K562 (cell line): ENCODE measurements at regions not wholly inside any gene's neighbourhood (a gene's known extent, or its start where the extent isn't known, plus 50 kb on each side); places are given as distances from the start of the nearest gene placed in this dataset.

Source experiments
- ATAC-seq: fragments of 200-7000 bp; cut with Tn5 transposase; 3 replicates; pipeline ENCODE4 v1.9.1; 2020; ENCODE audit warnings: moderate library complexity
- BruUV-seq: library from RNA; stranded (reverse); fragments of 400-500 nt; replicated peaks from 2 replicates; lab custom pipeline; 2021; lab: Mats Ljungman, UMichigan
- CTCF ChIA-PET: fragments of 300-600 bp; formaldehyde crosslinking; extraction: SDS; loops from one replicate; lab custom pipeline; 2021; ENCODE audit warnings: low intra/inter-chr PET ratio; lab: Yijun Ruan, JAX
- POLR2A ChIA-PET: fragments of 300-600, 350-650 bp; sonication (Branson Sonifier 250); formaldehyde crosslinking; extraction: SDS; loops from one replicate; lab custom pipeline; 2021; ENCODE audit warnings: antibody characterized with exemption, inconsistent platforms; lab: Yijun Ruan, JAX
- DNase-seq, 4 experiments: peaks; one replicate each; pipeline versions ENCODE4 v3.0.0 to v3.0.0-alpha.2; 2011 to 2018; ENCODE audit warnings: low spot score in 3 of 4, mixed read lengths in 3 of 4; ENCODE audit errors: extremely low read depth in 1 of 4
- FAIRE-seq: peaks from 2 replicates; lab custom pipeline; 2011; peaks lifted over from hg19 to GRCh38; lab: Jason Lieb, UNC
- H2AFZ ChIP-seq: 2 replicates; pipeline ENCODE4 v1.6.0; 2011; ENCODE audit warnings: low read depth, low read length, control low read depth, inconsistent platforms
- H3K27ac ChIP-seq: fragments of 200-600 bp; 3 replicates; pipeline ENCODE4 v1.8.0; 2011; ENCODE audit warnings: low read depth, mild to moderate bottlenecking, control low read depth, inconsistent platforms, low read length, moderate library complexity, mixed read lengths; ENCODE audit errors: extremely low read depth
- H3K27me3 ChIP-seq, 2 experiments: fragments of 300-600 bp in 1 of 2; 2 replicates in 1 of 2; 3 replicates in 1 of 2; pipeline versions ENCODE4 v1.6.0 to v1.8.0; 2011; ENCODE audit warnings: inconsistent platforms in 2 of 2, low read length in 2 of 2, mild to moderate bottlenecking in 1 of 2, mixed read lengths in 1 of 2, moderate library complexity in 1 of 2; ENCODE audit not compliant: control insufficient read depth in 2 of 2, insufficient read depth in 2 of 2
- H3K36me3 ChIP-seq: fragments of 300-600 bp; 3 replicates; pipeline ENCODE4 v1.8.0; 2011; ENCODE audit warnings: mild to moderate bottlenecking, low read length, inconsistent platforms; ENCODE audit not compliant: control insufficient read depth, insufficient read depth
- H3K4me1 ChIP-seq, 2 experiments: fragments of 200-600 bp in 1 of 2; replicated peaks in 1 of 2; 2 replicates in 1 of 2; 3 replicates in 1 of 2; pipeline versions ENCODE4 v1.5.1 to v1.8.0; 2011; ENCODE audit warnings: inconsistent platforms in 2 of 2, low read length in 2 of 2, mild to moderate bottlenecking in 1 of 2, mixed read lengths in 1 of 2, moderate library complexity in 1 of 2; ENCODE audit not compliant: control insufficient read depth in 2 of 2, insufficient read depth in 2 of 2
- H3K4me2 ChIP-seq: 2 replicates; pipeline ENCODE4 v1.6.1; 2011; ENCODE audit warnings: low read length, control low read depth, inconsistent platforms, mixed read lengths; ENCODE audit not compliant: insufficient read depth
- H3K4me3 ChIP-seq: fragments of 200-600 bp; sonication (generic), shearing (Covaris generic); 2 replicates; pipeline ENCODE4 v1.5.1; 2016; ENCODE audit warnings: control low read depth, inconsistent platforms
- H3K79me2 ChIP-seq: fragments of 200-600 bp; 3 replicates; pipeline ENCODE4 v1.8.0; 2011; ENCODE audit warnings: low read length, inconsistent platforms; ENCODE audit not compliant: control insufficient read depth, insufficient read depth
- H3K9ac ChIP-seq, 2 experiments: 2 replicates each; pipeline versions ENCODE4 v1.6.0 to v1.6.1; 2011; ENCODE audit warnings: low read depth in 2 of 2, low read length in 2 of 2, control low read depth in 1 of 2, inconsistent platforms in 1 of 2, mild to moderate bottlenecking in 1 of 2, mixed read lengths in 1 of 2; ENCODE audit not compliant: insufficient read depth in 1 of 2
- H3K9me1 ChIP-seq: one replicate; pipeline ENCODE4 v1.6.0; 2011; ENCODE audit warnings: inconsistent platforms, mild to moderate bottlenecking, low read length, moderate library complexity; ENCODE audit not compliant: control insufficient read depth, insufficient read depth
- H3K9me3 ChIP-seq: replicated peaks from 2 replicates; pipeline ENCODE4 v1.5.1; 2011; ENCODE audit warnings: low read depth, low read length, inconsistent platforms; ENCODE audit not compliant: control insufficient read depth, insufficient read depth
- H4K20me1 ChIP-seq: replicated peaks from 2 replicates; pipeline ENCODE4 v1.6.1; 2011; ENCODE audit warnings: low read length, inconsistent platforms, mixed read lengths; ENCODE audit not compliant: control insufficient read depth, insufficient read depth
- CBX3 ChIP-seq, 2 experiments: IDR thresholded peaks; 1 replicate in 1 of 2; 2 replicates in 1 of 2; pipeline ENCODE4 v1.6.1; 2012; ENCODE audit warnings: inconsistent platforms in 2 of 2, low read length in 2 of 2, borderline replicate concordance in 1 of 2, control low read depth in 1 of 2
- CEBPG ChIP-seq, 3 experiments: fragments of 200-800 bp in 1 of 3; sonication (Bioruptor generic) in 1 of 3; sonication (generic) in 1 of 3; formaldehyde crosslinking in 1 of 3; IDR thresholded peaks in 2 of 3; conservative IDR thresholded peaks in 1 of 3; 2 replicates each; pipeline versions ENCODE4 v1.6.1 to v1.8.0; 2016 to 2022; ENCODE audit warnings: missing compliant biosample characterization in 2 of 3, missing genetic modification characterization in 2 of 3, mild to moderate bottlenecking in 1 of 3, missing genetic modification reagents in 1 of 3
- CREB5 ChIP-seq: fragments of 250-450 bp; sonication (Bioruptor Pico); IDR thresholded peaks from 2 replicates; pipeline ENCODE4 v1.5.0; 2020; ENCODE audit warnings: mild to moderate bottlenecking
- HMBOX1 ChIP-seq: sonication (generic); IDR thresholded peaks from 2 replicates; pipeline ENCODE4 v1.6.1; 2016
- NFIC ChIP-seq: fragments of 450-650 bp; IDR thresholded peaks from 2 replicates; pipeline ENCODE4 v1.6.1; 2017; ENCODE audit warnings: mild to moderate bottlenecking, inconsistent platforms
- POLR2AphosphoS2 ChIP-seq: IDR thresholded peaks from 2 replicates; pipeline ENCODE4 v1.6.1; 2012; ENCODE audit warnings: low read length, improper control_type of control experiment
- SIN3A ChIP-seq, 2 experiments: fragments of 150-350 bp in 1 of 2; IDR thresholded peaks; 2 replicates each; pipeline ENCODE4 v1.6.1; 2011 to 2016; ENCODE audit warnings: borderline replicate concordance in 2 of 2, low read depth in 2 of 2, low read length in 2 of 2, mild to moderate bottlenecking in 2 of 2, moderate library complexity in 2 of 2; ENCODE audit not compliant: control insufficient read depth in 1 of 2
- STAT5B ChIP-seq: fragments of 250-450 bp; sonication (Bioruptor Pico); IDR thresholded peaks from 2 replicates; pipeline ENCODE4 v1.8.0; 2021; ENCODE audit warnings: mild to moderate bottlenecking, inconsistent platforms
- THRB ChIP-seq: fragments of 450-650 bp; formaldehyde crosslinking; conservative IDR thresholded peaks from 2 replicates; pipeline ENCODE4 v1.4.0; 2022; ENCODE audit warnings: mild to moderate bottlenecking, missing genetic modification characterization
- ZFPM2 ChIP-seq: fragments of 250-450 bp; sonication (Bioruptor Pico); IDR thresholded peaks from 2 replicates; pipeline ENCODE4 v1.5.1; 2022; ENCODE audit warnings: mild to moderate bottlenecking
- ZNF76 ChIP-seq: fragments of 250-450 bp; sonication (Bioruptor Pico); IDR thresholded peaks from 2 replicates; pipeline ENCODE4 v1.4.0; 2020; ENCODE audit warnings: mild to moderate bottlenecking, moderate library complexity, borderline replicate concordance
- WGBS: fragments of 100-300 bp; shearing (Covaris generic); methylation state at CpG from one replicate; pipeline ENCODE4 v1.1.6; 2016; ENCODE audit warnings: low coverage, mixed read lengths; ENCODE audit not compliant: insufficient coverage; ENCODE audit errors: missing lambda C conversion rate; 5-methylcytosine and 5-hydroxymethylcytosine counted together
- in situ Hi-C: fragments of 300-500 bp; cut with MboI; formaldehyde crosslinking; loops from 4 replicates; pipeline ENCODE4 v1.15.0; 2018; ENCODE audit warnings: inconsistent platforms, mixed read lengths
- intact Hi-C: fragments of 100-400 bp; cut with micrococcal nuclease; formaldehyde crosslinking; loops from 2 replicates; pipeline ENCODE4 v1.14.2; 2022

- no peaks in the 10 kb centered on the region for H3K4me1 ChIP-seq
These were observed 272.2 kb upstream of the CHRNA7 start for GRCh38 chr15:31758126-31758525.

GRCh38 chr15:31768055-31768454 lies 262.3 kb upstream of the CHRNA7 start:
- no peak for ATAC-seq
- no peaks in the 10 kb centered on the region; a peak in 1 of 5 replicates for H3K27me3 ChIP-seq
- no peak for DNase-seq
- no peak overlapping the region for H3K4me3 ChIP-seq
- in situ Hi-C loops (no loop called here), intact Hi-C loops (no loop called here)
- H3K9ac ChIP-seq: no peak overlapping the region
- no peak overlapping the region for H3K27ac ChIP-seq
- no peaks in the 10 kb centered on the region for H4K20me1 ChIP-seq
- H3K9me1 ChIP-seq: no peaks in the 10 kb centered on the region
- H3K4me2 ChIP-seq: no peak overlapping the region
- FAIRE-seq: no peak
- no peaks in the 10 kb centered on the region for H3K4me1 ChIP-seq
- ChIA-PET POLR2A (no interaction called here), CTCF (no interaction called here)
- no peaks in the 10 kb centered on the region for H3K79me2 ChIP-seq
- WGBS: under 1% methylated on average over 13 of the region's 13 CpGs
- no peak overlapping the region for H2AFZ ChIP-seq
- no peaks in the 10 kb centered on the region for H3K36me3 ChIP-seq
- BruUV-seq: no TSS peak
- H3K9me3 ChIP-seq: no peaks in the 10 kb centered on the region
- TF ChIP-seq ZNF76 (CRISPR knock-in tag) (no peak), SIN3A (IDR thresholded peaks at IDR 0.05; ENCODE audit: borderline replicate concordance in 2 of 2, control insufficient read depth in 1 of 2, low read depth in 2 of 2, low read length in 2 of 2) (no peak), CREB5 (CRISPR knock-in tag) (no peak), POLR2AphosphoS2 (no peak), ZFPM2 (CRISPR knock-in tag) (no peak), STAT5B (no peak), HMBOX1 (no peak), CEBPG (CRISPR knock-in tag; IDR thresholded peaks at IDR 0.05) (no peak), CEBPG (tag; conservative IDR thresholded peaks at IDR 0.05 in 1 of 2, IDR thresholded peaks at IDR 0.05 in 1 of 2) (no peak)

More at GRCh38 chr15:31758126-31758525, 272.2 kb upstream of the CHRNA7 start:
- no TSS peak for BruUV-seq
- H3K9me3 ChIP-seq: no peaks in the 10 kb centered on the region
- H3K79me2 ChIP-seq: no peaks in the 10 kb centered on the region
- intact Hi-C loops (no loop called here), in situ Hi-C loops (no loop called here)
- no peak for TF ChIP-seq THRB (CRISPR knock-in tag)
- no peak for TF ChIP-seq CBX3 (IDR thresholded peaks at IDR 0.05; ENCODE audit: borderline replicate concordance in 1 of 2, low read length in 2 of 2)
- peak; percentile 83 for TF ChIP-seq NFIC
- ATAC-seq (no peak), DNase-seq (peak in 2 of 4 experiments; percentile 16 to 21), FAIRE-seq (no peak)
- H4K20me1 ChIP-seq: no peaks in the 10 kb centered on the region
- H3K9me1 ChIP-seq: no peaks in the 10 kb centered on the region
- CTCF ChIA-PET: no interaction called here
- H3K36me3 ChIP-seq: no peaks in the 10 kb centered on the region
- no peaks in the 10 kb centered on the region for H3K27me3 ChIP-seq
- no peak overlapping the region for H3K4me2 ChIP-seq
- no peak overlapping the region for H3K4me3 ChIP-seq
- WGBS: 0% methylated on average over 5 of the region's 5 CpGs
- POLR2A ChIA-PET: no interaction called here
- H3K27ac ChIP-seq: no peak overlapping the region
- H2AFZ ChIP-seq: no peak overlapping the region
- H3K9ac ChIP-seq: no peak overlapping the region
